NOMO-1 (cell line): ENCODE measurements at regions not wholly inside any gene's neighbourhood (a gene's known extent, or its start where the extent isn't known, plus 50 kb on each side); places are given as distances from the start of the nearest gene placed in this dataset.
"Not testable (repeated sequence)": the region's sequence is repeated elsewhere in the genome, so short reads cannot be mapped to it uniquely, and the experiment has no call there.

Source experiments
- DNase-seq, 2 experiments: peaks; one replicate each; lab custom pipeline; 2025; ENCODE audit not compliant: unreplicated experiment in 2 of 2; lab: John Stamatoyannopoulos, UW

DNA sequence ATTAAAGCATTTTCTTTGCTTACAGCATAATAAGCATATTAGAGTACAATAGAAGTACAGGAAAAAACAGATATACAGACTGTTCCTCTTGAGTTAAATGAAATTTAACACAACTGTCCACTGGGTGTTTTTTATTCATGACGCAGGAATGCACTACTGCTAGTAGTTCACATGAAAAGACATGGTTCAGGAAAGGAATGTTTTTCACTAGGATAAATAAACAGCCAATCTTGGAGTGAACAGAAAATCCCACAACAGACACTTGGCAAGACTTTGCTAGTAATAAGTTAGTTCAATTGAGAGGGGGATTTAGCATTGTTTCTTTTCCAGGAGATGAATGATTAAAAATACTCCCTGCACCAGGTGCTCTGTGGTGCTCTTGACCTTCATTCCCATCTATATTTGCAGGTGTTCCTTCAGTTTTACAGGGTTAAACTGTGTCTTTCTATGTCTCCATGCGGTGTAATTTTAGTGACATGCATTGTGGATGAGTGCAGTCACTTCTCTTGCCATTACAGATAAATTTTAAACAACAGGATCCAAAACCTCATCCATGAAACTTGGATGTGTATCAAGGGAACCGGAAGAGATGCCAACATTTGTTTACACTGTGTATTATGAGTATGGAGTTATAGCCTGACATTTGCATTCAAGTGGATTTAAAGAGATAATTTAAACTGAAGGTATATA, 796.6 kb downstream of the DSC3 start:
- DNase-seq: no peak

- DNase-seq: peak in 1 of 2 experiments; percentile 29
Observed at GRCh38 chr18:30234755-30235154, 807.8 kb downstream of the DSC3 start.

GRCh38 chr18:30211112-30211511, 831.4 kb downstream of the DSC3 start:
- no peak for DNase-seq

DNA sequence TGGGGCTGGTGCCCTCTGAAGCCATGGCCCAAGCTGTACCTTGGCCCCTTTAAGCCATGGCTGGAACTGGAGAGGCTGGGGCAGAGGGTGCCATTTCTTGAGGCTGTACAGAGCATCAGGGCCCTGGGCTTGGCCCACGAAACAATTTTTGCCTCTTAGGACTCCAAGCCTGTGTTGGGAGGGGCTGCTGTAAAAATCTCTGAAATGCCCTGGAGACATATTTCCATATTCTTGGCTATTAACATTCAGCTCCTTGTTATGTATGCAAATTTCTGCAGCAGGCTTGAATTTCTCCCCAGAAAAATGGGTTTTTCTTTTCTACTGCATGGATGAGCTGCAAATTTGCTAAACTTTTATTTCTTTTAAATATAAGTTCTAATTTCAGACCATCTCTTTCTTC, 834.0 kb downstream of the DSC3 start:
- DNase-seq: no peak

DNA sequence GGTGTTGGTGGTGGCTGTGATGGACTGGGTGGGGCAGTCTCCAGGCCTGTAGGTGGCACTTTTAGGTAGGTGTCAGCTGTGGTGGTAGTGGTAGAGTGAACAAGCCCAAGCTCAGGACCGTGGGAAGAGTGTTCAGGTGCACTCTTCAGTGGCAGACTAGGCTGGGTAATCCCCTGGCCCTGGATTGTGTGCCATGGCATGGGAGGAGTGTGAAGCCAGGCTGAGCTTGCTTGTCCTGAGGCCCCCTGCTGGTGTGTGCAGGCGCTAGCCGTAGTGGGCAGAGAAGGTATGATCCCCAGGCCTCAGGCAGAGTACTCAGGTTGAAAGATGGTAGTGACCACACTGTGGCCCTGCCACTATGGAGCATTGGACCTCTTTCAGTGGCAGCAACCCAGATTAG, 850.3 kb downstream of the DSC3 start:
- no peak for DNase-seq

GRCh38 chr18:30186245-30186644, 856.3 kb downstream of the DSC3 start:
- no peak for DNase-seq

GRCh38 chr18:30177056-30177455, 865.5 kb downstream of the DSC3 start:
- no peak for DNase-seq

DNA sequence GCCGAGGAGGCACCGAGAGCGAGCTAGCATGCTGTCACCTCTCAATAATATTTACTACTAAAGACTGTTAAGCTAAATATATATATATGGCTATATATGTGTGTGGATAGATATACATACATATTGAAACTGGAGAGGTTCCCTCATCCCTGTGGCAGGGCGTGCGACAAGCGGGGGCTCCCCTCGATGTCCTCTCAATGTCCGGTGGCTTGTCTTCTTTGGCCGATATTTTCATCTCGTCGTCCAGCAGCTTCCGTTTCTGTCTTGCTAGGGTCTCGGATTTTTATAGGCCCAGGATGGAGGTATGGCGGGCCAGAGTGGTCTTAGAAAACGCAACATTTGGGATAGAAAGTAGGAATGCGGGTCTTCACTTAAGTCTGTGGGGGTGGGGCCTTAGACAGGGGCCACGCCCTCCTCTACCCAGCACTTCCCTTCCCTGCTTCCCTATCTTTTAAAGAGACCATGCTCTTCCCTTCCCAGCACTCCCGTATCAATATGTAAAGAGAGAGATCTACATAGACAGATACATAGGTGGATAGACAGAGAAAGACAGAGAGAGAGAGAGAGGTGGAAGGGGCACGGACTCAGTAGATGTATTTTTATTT, 866.8 kb downstream of the DSC3 start:
- DNase-seq: no peak

GRCh38 chr18:30175061-30175574, 867.4 kb downstream of the DSC3 start:
- DNase-seq: no peak

- no peak for DNase-seq
Observed at GRCh38 chr18:30163573-30163972, 879.0 kb downstream of the DSC3 start.

- DNase-seq: no peak
Observed at GRCh38 chr18:30160124-30160523, 882.4 kb downstream of the DSC3 start.

- DNase-seq: no peak
Observed at GRCh38 chr18:30150586-30151250, 891.8 kb downstream of the DSC3 start.

DNA sequence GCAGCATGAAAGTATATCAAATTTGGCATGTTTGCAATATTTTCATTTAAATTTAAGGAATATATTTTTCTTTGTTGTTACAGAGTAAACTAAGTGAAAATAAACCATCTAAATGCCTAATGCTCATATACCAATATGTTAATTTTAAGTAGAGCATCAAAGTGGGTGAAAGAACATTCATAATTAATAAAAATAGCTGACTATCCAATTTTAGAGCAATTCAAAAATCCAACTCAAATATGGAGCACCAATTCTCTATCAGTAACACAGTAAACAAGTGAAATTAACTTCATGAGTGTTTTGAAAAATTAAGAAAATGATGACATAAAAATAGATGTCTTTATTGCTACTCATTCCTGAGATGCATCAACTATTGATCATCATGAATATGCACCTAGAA, 893.0 kb downstream of the DSC3 start:
- no peak for DNase-seq

DNA sequence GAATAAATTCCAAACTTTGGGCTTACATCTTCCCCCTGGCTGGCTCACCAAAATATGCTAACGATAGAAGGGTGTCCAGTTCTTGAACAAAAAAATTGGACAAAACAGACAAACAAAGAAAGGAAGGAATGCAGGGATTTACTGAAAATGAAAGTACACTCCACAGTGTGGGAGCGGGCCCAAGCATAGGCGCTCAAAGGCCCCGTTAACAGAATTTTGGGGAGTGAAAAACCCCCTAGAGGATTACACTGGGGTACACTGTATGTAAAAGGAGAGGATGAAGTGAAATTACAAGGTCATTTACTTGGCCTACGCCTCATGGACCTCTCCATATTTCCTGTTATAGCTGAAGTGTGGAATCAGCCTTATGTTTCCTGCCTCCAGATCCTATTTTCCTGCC, 899.7 kb downstream of the DSC3 start:
- DNase-seq: no peak

DNA sequence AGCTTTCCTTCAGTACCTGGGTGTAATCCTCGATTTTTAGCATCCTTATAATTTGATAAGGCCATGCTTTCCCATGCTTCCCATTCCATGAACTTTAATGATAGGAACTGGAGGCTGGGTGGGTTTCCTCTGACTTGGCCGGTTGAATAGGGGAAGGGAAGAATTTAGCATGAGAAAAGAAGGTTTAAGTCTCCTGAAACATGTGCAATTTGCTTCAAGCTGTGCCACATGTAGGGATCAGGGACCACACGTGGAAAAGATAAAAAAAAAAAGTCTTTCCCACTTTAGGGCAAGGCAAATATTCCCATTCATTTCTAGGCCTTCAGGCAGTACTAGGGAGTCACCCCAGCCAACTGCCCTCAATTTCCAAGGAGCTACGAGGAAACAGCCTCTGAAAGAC, 900.3 kb downstream of the DSC3 start:
- DNase-seq: no peak

- DNase-seq: not testable (repeated sequence)
Observed at GRCh38 chr18:30141506-30141905, 901.0 kb downstream of the DSC3 start.

- DNase-seq: no peak
Observed at GRCh38 chr18:30139631-30140287, 902.8 kb downstream of the DSC3 start.

GRCh38 chr18:30135938-30136337, 906.6 kb downstream of the DSC3 start:
- no peak for DNase-seq

DNA sequence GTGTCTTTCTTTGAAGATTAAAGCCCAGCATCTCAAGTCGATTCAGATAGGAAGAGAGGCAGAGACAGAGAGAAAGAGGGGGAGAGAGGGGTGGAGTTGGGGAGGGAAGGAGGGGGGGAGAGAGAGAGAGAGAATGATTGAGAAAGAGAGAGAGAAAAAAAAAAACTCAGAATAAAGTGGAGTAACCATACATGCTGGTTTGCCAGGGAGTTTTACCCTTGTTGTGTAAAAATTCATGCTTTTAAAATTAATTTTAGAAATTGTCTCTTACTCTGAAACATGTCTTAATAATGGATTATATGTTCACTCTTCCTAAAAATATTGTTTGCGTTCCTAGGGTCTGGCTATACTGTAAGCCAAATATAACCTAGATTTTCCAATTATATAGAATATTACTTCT, 908.5 kb downstream of the DSC3 start:
- DNase-seq: no peak

DNA sequence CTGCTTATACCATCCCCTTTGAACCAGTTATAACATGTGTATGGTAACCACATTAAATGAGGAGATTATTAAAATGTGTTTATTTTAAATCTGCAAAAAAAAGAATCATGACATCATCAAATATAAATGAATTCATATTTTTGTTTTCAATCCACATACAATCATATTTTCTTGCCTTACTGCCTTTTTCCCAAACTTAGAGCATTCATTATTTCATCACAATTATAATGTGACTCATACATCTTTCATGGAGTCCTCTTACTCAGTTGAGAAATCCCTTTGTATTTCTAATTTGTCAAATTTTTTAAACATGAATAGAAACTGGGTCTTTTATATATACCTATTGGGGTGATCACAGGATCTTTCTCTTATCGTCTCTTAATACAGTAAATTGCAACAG, 909.6 kb downstream of the DSC3 start:
- DNase-seq: no peak

DNA sequence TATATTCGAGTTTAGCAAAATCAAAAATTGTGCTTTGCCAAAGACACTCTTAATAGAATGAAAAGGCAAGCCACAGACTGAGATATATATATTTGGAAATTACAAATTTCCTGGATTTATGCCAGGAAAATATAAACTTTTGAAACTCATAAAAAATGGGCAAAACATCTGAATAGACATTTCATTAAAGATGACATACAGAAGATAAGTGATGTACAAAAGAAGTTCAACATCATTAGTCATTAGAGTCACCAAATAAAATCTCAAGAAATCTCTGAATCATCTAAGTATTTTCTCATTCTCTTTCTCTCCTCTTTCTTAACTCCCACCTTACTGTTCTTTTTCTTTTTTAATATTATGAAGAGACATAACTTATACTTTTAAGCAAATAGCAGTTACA, 921.1 kb downstream of the DSC3 start:
- DNase-seq: no peak
